ENCODE measurements at regions not wholly inside any gene's neighbourhood (a gene's known extent, or its start where the extent isn't known, plus 50 kb on each side); places are given as distances from the start of the nearest gene placed in this dataset.

DNA sequence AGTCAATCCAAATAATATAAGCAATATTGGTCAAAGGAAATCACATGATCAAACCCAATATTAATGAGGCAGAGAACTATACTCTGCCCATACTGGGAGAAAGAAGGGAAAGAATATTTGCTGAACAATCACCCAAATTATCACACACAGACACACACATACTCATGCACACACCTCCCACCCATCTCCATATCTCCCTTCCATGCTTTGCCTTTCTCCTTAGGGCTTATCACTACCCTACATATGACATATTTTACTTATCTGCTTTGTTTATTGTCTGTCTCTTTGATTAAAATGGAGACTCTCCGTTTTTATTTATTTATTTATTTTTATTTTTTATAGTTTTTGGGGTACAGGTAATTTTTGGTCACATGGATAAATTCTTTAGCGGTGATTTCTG, 112.9 kb upstream of the NHS start:
- Mint-ChIP-seq H3K4me3 (no peak overlapping the region), H3K27me3 (no peaks in the 10 kb centered on the region), H3K27ac (no peak overlapping the region), H3K9me3 (ENCODE audit: insufficient read depth) (peaks cover 3% of the 10 kb centered on the region), H3K4me1 (no peaks in the 10 kb centered on the region)
- no peak for ATAC-seq (ENCODE audit: low read depth)
- Histone ChIP-seq H3K9ac (ENCODE audit: low read length) (no peak overlapping the region), H2AFZ (ENCODE audit: insufficient read depth, low read depth, low read length, poor library complexity, severe bottlenecking) (no peak overlapping the region), H3K36me3 (replicated peaks in 1 of 2; ENCODE audit: control extremely low read depth in 1 of 2, control insufficient read depth in 1 of 2, extremely low read depth in 1 of 2, insufficient read depth in 2 of 2, low read length in 1 of 2) (no peaks in the 10 kb centered on the region), H3K4me2 (replicated peaks; ENCODE audit: low read depth, low read length, poor library complexity, severe bottlenecking) (no peak overlapping the region), H3K9me3 (ENCODE audit: control extremely low read depth in 1 of 3, control insufficient read depth in 2 of 3, insufficient read depth in 1 of 3, low read length in 2 of 3) (peaks cover 0 to 7% (median 0%) of the 10 kb centered on the region in 3 donors), H3K4me1 (ENCODE audit: control insufficient read depth in 2 of 2, insufficient read depth in 2 of 2, low read length in 2 of 2) (no peaks in the 10 kb centered on the region), H3K27ac (ENCODE audit: low read length in 2 of 2) (no peak overlapping the region), H3K27me3 (replicated peaks in 1 of 4; ENCODE audit: control extremely low read depth in 1 of 4, control insufficient read depth in 3 of 4, insufficient read depth in 4 of 4, low read length in 3 of 4) (no peaks in the 10 kb centered on the region), H3K79me2 (ENCODE audit: control insufficient read depth, insufficient read depth, low read length) (no peaks in the 10 kb centered on the region), H4K20me1 (ENCODE audit: control insufficient read depth, insufficient read depth, low read length, poor library complexity, severe bottlenecking) (no peaks in the 10 kb centered on the region), H3K4me3 (ENCODE audit: control extremely low read depth in 1 of 5, extremely low read depth in 1 of 5, insufficient read depth in 1 of 5, low read depth in 2 of 5, low read length in 4 of 5) (no peak overlapping the region)
- no peak for DNase-seq
- intact Hi-C loops (cut with micrococcal nuclease): no loop called here
- CTCF ChIA-PET: no interaction called here
- POLR2A ChIA-PET: no interaction called here
- WGBS (ENCODE audit: insufficient coverage): no CpG with 5 or more reads among the region's 2 CpGs
- TF ChIP-seq EZH2 (IDR thresholded peaks at IDR 0.05; ENCODE audit: borderline replicate concordance, insufficient read depth, low read depth, low read length, poor library complexity, severe bottlenecking): no peak
- TF ChIP-seq, protein P1, sequence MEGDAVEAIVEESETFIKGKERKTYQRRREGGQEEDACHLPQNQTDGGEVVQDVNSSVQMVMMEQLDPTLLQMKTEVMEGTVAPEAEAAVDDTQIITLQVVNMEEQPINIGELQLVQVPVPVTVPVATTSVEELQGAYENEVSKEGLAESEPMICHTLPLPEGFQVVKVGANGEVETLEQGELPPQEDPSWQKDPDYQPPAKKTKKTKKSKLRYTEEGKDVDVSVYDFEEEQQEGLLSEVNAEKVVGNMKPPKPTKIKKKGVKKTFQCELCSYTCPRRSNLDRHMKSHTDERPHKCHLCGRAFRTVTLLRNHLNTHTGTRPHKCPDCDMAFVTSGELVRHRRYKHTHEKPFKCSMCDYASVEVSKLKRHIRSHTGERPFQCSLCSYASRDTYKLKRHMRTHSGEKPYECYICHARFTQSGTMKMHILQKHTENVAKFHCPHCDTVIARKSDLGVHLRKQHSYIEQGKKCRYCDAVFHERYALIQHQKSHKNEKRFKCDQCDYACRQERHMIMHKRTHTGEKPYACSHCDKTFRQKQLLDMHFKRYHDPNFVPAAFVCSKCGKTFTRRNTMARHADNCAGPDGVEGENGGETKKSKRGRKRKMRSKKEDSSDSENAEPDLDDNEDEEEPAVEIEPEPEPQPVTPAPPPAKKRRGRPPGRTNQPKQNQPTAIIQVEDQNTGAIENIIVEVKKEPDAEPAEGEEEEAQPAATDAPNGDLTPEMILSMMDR (IDR thresholded peaks at IDR 0.05): no peak

DNA sequence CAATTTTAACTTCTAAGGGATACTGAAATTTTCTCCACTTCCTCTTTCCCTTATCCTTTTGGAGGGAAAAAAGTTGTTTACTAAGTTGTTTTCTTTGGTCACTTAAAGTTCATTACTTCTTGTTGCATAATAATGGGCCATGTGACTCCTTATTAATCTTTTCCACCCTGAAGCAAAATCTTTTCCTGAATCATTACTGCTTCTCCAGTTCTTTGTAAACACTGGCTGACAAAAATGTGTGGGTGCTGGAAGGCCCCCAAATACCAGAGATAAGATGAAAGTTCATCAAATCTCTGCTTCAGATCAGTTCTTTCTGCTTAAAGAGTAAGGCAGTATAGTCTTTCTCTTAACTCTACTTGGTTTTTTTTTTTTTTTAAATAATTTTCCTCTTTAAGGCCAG, 108.9 kb upstream of the NHS start:
- no peaks in the 10 kb centered on the region for H3K4me1 Mint-ChIP-seq

More for the DNA sequence above, 108.9 kb upstream of the NHS start:
- H2AFZ ChIP-seq (ENCODE audit: insufficient read depth, low read depth, low read length, poor library complexity, severe bottlenecking): no peak overlapping the region
- no peaks in the 10 kb centered on the region for H3K36me3 ChIP-seq (replicated peaks in 1 of 2; ENCODE audit: control extremely low read depth in 1 of 2, control insufficient read depth in 1 of 2, extremely low read depth in 1 of 2, insufficient read depth in 2 of 2, low read length in 1 of 2)
- Mint-ChIP-seq H3K4me3 (no peak overlapping the region), H3K27me3 (peaks cover 4% of the 10 kb centered on the region), H3K9me3 (ENCODE audit: insufficient read depth) (peaks cover 3% of the 10 kb centered on the region), H3K27ac (no peak overlapping the region)
- no peak overlapping the region for H3K9ac ChIP-seq (ENCODE audit: low read length)
- no peaks in the 10 kb centered on the region for H3K27me3 ChIP-seq (replicated peaks in 1 of 4; ENCODE audit: control extremely low read depth in 1 of 4, control insufficient read depth in 3 of 4, insufficient read depth in 4 of 4, low read length in 3 of 4)
- H3K27ac ChIP-seq (ENCODE audit: low read length in 2 of 2): no peak overlapping the region
- ChIA-PET CTCF (no interaction called here), POLR2A (no interaction called here)
- TF ChIP-seq, protein P1 (IDR thresholded peaks at IDR 0.05): no peak
- TF ChIP-seq EZH2 (IDR thresholded peaks at IDR 0.05; ENCODE audit: borderline replicate concordance, insufficient read depth, low read depth, low read length, poor library complexity, severe bottlenecking): no peak
- H3K4me2 ChIP-seq (replicated peaks; ENCODE audit: low read depth, low read length, poor library complexity, severe bottlenecking): no peak overlapping the region
- no peaks in the 10 kb centered on the region for H4K20me1 ChIP-seq (ENCODE audit: control insufficient read depth, insufficient read depth, low read length, poor library complexity, severe bottlenecking)
- H3K79me2 ChIP-seq (ENCODE audit: control insufficient read depth, insufficient read depth, low read length): no peaks in the 10 kb centered on the region
- no peak overlapping the region for H3K4me3 ChIP-seq (ENCODE audit: control extremely low read depth in 1 of 5, extremely low read depth in 1 of 5, insufficient read depth in 1 of 5, low read depth in 2 of 5, low read length in 4 of 5)
- no peaks in the 10 kb centered on the region for H3K4me1 ChIP-seq (ENCODE audit: control insufficient read depth in 2 of 2, insufficient read depth in 2 of 2, low read length in 2 of 2)
- intact Hi-C loops (cut with micrococcal nuclease): no loop called here
- ATAC-seq (ENCODE audit: low read depth) (no peak), DNase-seq (no peak)
- H3K9me3 ChIP-seq (ENCODE audit: control extremely low read depth in 1 of 3, control insufficient read depth in 2 of 3, insufficient read depth in 1 of 3, low read length in 2 of 3): peaks cover 0 to 7% (median 0%) of the 10 kb centered on the region in 3 donors

Measured in B cell (primary cell).